WTC11 (cell line): ENCODE measurements at regions not wholly inside any gene's neighbourhood (a gene's known extent, or its start where the extent isn't known, plus 50 kb on each side); places are given as distances from the start of the nearest gene placed in this dataset.

ENCODE experiments used
- CREB1 ChIP-seq: sonication (generic); formaldehyde crosslinking; IDR thresholded peaks from 2 replicates; pipeline ENCODE4 v1.8.0; 2023; ENCODE audit warnings: mild to moderate bottlenecking, missing genetic modification reagents
- E2F1 ChIP-seq: sonication (generic); formaldehyde crosslinking; IDR thresholded peaks from 2 replicates; pipeline ENCODE4 v1.8.0; 2022; ENCODE audit warnings: mild to moderate bottlenecking, missing genetic modification reagents
- ETV6 ChIP-seq: sonication (generic); formaldehyde crosslinking; IDR thresholded peaks from 2 replicates; pipeline ENCODE4 v1.8.1; 2022; ENCODE audit warnings: mild to moderate bottlenecking, missing genetic modification reagents
- IRF2 ChIP-seq: sonication (generic); formaldehyde crosslinking; IDR thresholded peaks from 2 replicates; pipeline ENCODE4 v1.8.0; 2022; ENCODE audit warnings: low read depth, missing genetic modification reagents, borderline replicate concordance
- KAT7 ChIP-seq: sonication (generic); formaldehyde crosslinking; IDR thresholded peaks from 2 replicates; pipeline ENCODE4 v1.8.1; 2023; ENCODE audit warnings: missing genetic modification reagents, mild to moderate bottlenecking, borderline replicate concordance
- NFE2L1 ChIP-seq: sonication (generic); formaldehyde crosslinking; IDR thresholded peaks from 2 replicates; pipeline ENCODE4 v1.8.1; 2023; ENCODE audit warnings: missing genetic modification reagents
- NR2C2 ChIP-seq: sonication (generic); formaldehyde crosslinking; IDR thresholded peaks from 2 replicates; pipeline ENCODE4 v1.8.0; 2022; ENCODE audit warnings: mild to moderate bottlenecking, missing genetic modification reagents
- SMAD4 ChIP-seq: sonication (generic); formaldehyde crosslinking; IDR thresholded peaks from 2 replicates; pipeline ENCODE4 v1.8.0; 2022; ENCODE audit warnings: mild to moderate bottlenecking, missing genetic modification reagents
- SP1 ChIP-seq: sonication (generic); formaldehyde crosslinking; conservative IDR thresholded peaks from 2 replicates; pipeline ENCODE4 v1.8.1; 2022; ENCODE audit warnings: missing genetic modification reagents
- ZNF232 ChIP-seq: sonication (generic); formaldehyde crosslinking; IDR thresholded peaks from 2 replicates; pipeline ENCODE4 v1.8.0; 2022; ENCODE audit warnings: mild to moderate bottlenecking, missing genetic modification reagents
- ZNF423 ChIP-seq: fragments of 250-450 bp; sonication (Bioruptor Pico); IDR thresholded peaks from 2 replicates; pipeline ENCODE4 v2.1.2; 2022; ENCODE audit warnings: mild to moderate bottlenecking, moderate library complexity
- TF ChIP-seq, protein P1 (sequence below): fragments of 200-600 bp; IDR thresholded peaks from 2 replicates; pipeline ENCODE4 v1.8.0; 2022; ENCODE audit warnings: antibody characterized with exemption
- TF ChIP-seq, protein P2 (sequence below): sonication (generic); formaldehyde crosslinking; IDR thresholded peaks from 2 replicates; pipeline ENCODE4 v1.8.0; 2022; ENCODE audit warnings: mild to moderate bottlenecking, missing genetic modification reagents

GRCh38 chr3:132196113-132196512, 121.1 kb upstream of the ACP3 start:
- TF ChIP-seq SMAD4 (CRISPR knock-in tag), result no peak
- TF ChIP-seq CREB1, result no peak
- TF ChIP-seq, protein P1, sequence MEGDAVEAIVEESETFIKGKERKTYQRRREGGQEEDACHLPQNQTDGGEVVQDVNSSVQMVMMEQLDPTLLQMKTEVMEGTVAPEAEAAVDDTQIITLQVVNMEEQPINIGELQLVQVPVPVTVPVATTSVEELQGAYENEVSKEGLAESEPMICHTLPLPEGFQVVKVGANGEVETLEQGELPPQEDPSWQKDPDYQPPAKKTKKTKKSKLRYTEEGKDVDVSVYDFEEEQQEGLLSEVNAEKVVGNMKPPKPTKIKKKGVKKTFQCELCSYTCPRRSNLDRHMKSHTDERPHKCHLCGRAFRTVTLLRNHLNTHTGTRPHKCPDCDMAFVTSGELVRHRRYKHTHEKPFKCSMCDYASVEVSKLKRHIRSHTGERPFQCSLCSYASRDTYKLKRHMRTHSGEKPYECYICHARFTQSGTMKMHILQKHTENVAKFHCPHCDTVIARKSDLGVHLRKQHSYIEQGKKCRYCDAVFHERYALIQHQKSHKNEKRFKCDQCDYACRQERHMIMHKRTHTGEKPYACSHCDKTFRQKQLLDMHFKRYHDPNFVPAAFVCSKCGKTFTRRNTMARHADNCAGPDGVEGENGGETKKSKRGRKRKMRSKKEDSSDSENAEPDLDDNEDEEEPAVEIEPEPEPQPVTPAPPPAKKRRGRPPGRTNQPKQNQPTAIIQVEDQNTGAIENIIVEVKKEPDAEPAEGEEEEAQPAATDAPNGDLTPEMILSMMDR, result no peak
- no peak for TF ChIP-seq NFE2L1 (CRISPR knock-in tag)
- TF ChIP-seq ETV6 (CRISPR knock-in tag), result no peak
- no peak for TF ChIP-seq ZNF423 (CRISPR knock-in tag)
- TF ChIP-seq ZNF232 (CRISPR knock-in tag), result no peak
- no peak for TF ChIP-seq SP1 (CRISPR knock-in tag)
- TF ChIP-seq, protein P2, sequence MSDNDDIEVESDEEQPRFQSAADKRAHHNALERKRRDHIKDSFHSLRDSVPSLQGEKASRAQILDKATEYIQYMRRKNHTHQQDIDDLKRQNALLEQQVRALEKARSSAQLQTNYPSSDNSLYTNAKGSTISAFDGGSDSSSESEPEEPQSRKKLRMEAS (CRISPR knock-in tag), result no peak
- no peak for TF ChIP-seq KAT7 (CRISPR knock-in tag)
- TF ChIP-seq NR2C2 (CRISPR knock-in tag), result no peak
- TF ChIP-seq IRF2 (CRISPR knock-in tag), result no peak
- no peak for TF ChIP-seq E2F1
